OCI-LY7 (cell line): ENCODE measurements at regions not wholly inside any gene's neighbourhood (a gene's known extent, or its start where the extent isn't known, plus 50 kb on each side); places are given as distances from the start of the nearest gene placed in this dataset.

Experiments used
- EZH2phosphoT487 ChIP-seq: fragments of 200-600 bp; sonication (generic); IDR thresholded peaks from 2 replicates; pipeline ENCODE4 v1.6.1; 2018; ENCODE audit warnings: low read depth, borderline replicate concordance, mild to moderate bottlenecking, mixed run types, antibody characterized with exemption, low read length, moderate library complexity, mixed read lengths
- TF ChIP-seq, protein P1 (sequence below): fragments of 200-600 bp; sonication (generic); conservative IDR thresholded peaks from 2 replicates; pipeline ENCODE4 v1.5.1; 2014; ENCODE audit warnings: mild to moderate bottlenecking, antibody characterized with exemption, low read length, moderate library complexity, mixed read lengths

DNA sequence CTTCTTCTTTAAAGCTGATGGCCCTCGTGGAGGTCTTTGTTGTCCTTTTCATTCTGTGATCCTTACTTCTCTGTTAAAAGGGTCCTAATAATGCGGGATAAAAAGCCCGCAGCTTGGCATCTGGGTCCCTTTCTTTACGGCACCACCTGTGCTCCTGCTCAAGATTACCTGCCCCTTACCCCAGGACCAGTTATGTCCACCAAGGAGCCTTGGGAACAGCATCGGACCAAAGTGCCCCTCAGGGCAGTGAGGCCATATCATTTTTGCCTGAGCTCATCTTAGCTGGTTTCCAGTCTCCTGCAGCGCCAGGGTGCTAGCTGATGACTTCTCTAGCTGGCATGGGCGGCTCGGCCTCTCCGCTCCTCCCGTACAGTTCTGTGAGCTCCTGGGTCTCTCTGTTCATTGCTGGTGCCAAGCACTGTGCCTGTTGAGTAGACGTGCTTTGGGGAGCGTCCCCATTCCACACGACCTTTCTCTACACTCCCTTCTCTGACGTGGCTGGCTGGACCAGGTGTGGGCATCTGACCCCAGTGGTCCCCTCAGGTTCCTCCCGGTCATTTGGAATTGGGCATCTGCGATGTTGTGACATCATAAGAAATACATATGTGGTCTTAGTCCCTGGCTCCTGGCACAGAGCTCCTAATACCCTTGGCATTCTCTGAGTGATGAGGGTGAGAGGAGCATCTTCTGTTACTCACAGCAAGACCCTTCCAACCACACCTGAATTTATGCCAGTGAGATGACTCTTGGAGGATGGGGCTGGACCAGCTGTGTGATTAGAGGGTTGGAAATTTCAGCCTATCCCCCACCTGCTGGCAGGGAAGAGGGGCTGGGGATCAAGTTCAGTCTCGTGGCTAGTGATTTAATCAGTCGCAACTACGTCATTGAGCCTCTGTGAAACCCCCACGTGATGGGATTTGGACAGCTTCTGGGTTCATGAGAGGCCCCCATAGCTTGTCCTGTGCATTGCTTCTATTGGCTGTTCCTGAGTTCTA is 134.2 kb upstream of the HS6ST1 start:
- TF ChIP-seq, protein P1, sequence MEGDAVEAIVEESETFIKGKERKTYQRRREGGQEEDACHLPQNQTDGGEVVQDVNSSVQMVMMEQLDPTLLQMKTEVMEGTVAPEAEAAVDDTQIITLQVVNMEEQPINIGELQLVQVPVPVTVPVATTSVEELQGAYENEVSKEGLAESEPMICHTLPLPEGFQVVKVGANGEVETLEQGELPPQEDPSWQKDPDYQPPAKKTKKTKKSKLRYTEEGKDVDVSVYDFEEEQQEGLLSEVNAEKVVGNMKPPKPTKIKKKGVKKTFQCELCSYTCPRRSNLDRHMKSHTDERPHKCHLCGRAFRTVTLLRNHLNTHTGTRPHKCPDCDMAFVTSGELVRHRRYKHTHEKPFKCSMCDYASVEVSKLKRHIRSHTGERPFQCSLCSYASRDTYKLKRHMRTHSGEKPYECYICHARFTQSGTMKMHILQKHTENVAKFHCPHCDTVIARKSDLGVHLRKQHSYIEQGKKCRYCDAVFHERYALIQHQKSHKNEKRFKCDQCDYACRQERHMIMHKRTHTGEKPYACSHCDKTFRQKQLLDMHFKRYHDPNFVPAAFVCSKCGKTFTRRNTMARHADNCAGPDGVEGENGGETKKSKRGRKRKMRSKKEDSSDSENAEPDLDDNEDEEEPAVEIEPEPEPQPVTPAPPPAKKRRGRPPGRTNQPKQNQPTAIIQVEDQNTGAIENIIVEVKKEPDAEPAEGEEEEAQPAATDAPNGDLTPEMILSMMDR, result no peak
- no peak for TF ChIP-seq EZH2phosphoT487
